ENCODE measurements at regions not wholly inside any gene's neighbourhood (a gene's known extent, or its start where the extent isn't known, plus 50 kb on each side); places are given as distances from the start of the nearest gene placed in this dataset.

- no peaks in the 10 kb centered on the region for H3K9me3 ChIP-seq
- DNase-seq: no peak
- in situ Hi-C loops (cut with MboI; ENCODE audit: low pct_ligation_motif_present in 1 of 4, low pct_unique_long_range_greater_than_20kb in 1 of 4, low sequenced_read_pairs in 3 of 4): no loop called here
- TF ChIP-seq CTCF (IDR thresholded peaks at IDR 0.05) (no peak), POLR2AphosphoS5 (IDR thresholded peaks at IDR 0.05) (no peak), EP300 (IDR thresholded peaks at IDR 0.05; ENCODE audit: low read depth) (no peak), POLR2A (IDR thresholded peaks at IDR 0.05) (no peak)
- H3K4me1 ChIP-seq: peaks cover 0 to 5% (median 0%) of the 10 kb centered on the region in 4 donors
- H3K36me3 ChIP-seq: no peaks in the 10 kb centered on the region
- WGBS, 2 donors (ENCODE audit: low coverage in 1 of 2): 55 to 89% methylated on average over 1 of the region's 1 CpG
- no peak overlapping the region for H3K27ac ChIP-seq
- no peak overlapping the region for H3K4me3 ChIP-seq
- intact Hi-C loops (cut with DNase I; ENCODE audit: low total_unique reads): no loop called here
- no peaks in the 10 kb centered on the region for H3K27me3 ChIP-seq
Measured at GRCh38 chr18:44562986-44563385, 117.7 kb upstream of the SETBP1 start.

GRCh38 chr18:44564922-44565321 is 115.8 kb upstream of the SETBP1 start:
- H3K36me3 ChIP-seq: no peaks in the 10 kb centered on the region
- no peak overlapping the region for H3K4me3 ChIP-seq
- DNase-seq: no peak
- TF ChIP-seq EP300 (IDR thresholded peaks at IDR 0.05; ENCODE audit: low read depth) (no peak), POLR2A (IDR thresholded peaks at IDR 0.05) (no peak)
- intact Hi-C loops (cut with DNase I; ENCODE audit: low total_unique reads) (no loop called here), in situ Hi-C loops (cut with MboI; ENCODE audit: low pct_ligation_motif_present in 1 of 4, low pct_unique_long_range_greater_than_20kb in 1 of 4, low sequenced_read_pairs in 3 of 4) (no loop called here)
- H3K27ac ChIP-seq: no peak overlapping the region
- H3K4me1 ChIP-seq: peaks cover 0 to 5% (median 0%) of the 10 kb centered on the region in 4 donors
- no peaks in the 10 kb centered on the region for H3K9me3 ChIP-seq
- no peaks in the 10 kb centered on the region for H3K27me3 ChIP-seq

GRCh38 chr18:44568342-44568741 is 112.3 kb upstream of the SETBP1 start:
- intact Hi-C loops (cut with DNase I; ENCODE audit: low total_unique reads): no loop called here
- Histone ChIP-seq H3K27ac (no peak overlapping the region), H3K4me3 (no peak overlapping the region), H3K4me1 (peaks cover 0 to 5% (median 0%) of the 10 kb centered on the region in 4 donors), H3K9me3 (no peaks in the 10 kb centered on the region), H3K27me3 (no peaks in the 10 kb centered on the region), H3K36me3 (no peaks in the 10 kb centered on the region)
- in situ Hi-C loops (cut with MboI; ENCODE audit: low pct_ligation_motif_present in 1 of 4, low pct_unique_long_range_greater_than_20kb in 1 of 4, low sequenced_read_pairs in 3 of 4): no loop called here
- TF ChIP-seq POLR2A (IDR thresholded peaks at IDR 0.05) (no peak), CTCF (IDR thresholded peaks at IDR 0.05) (no peak), POLR2AphosphoS5 (IDR thresholded peaks at IDR 0.05) (no peak), EP300 (IDR thresholded peaks at IDR 0.05; ENCODE audit: low read depth) (no peak)
- DNase-seq: no peak
- WGBS, 2 donors (ENCODE audit: low coverage in 1 of 2): 90 to 93% methylated on average over 2 of the region's 2 CpGs

GRCh38 chr18:44568986-44569385 is 111.7 kb upstream of the SETBP1 start:
- in situ Hi-C loops (cut with MboI; ENCODE audit: low pct_ligation_motif_present in 1 of 4, low pct_unique_long_range_greater_than_20kb in 1 of 4, low sequenced_read_pairs in 3 of 4) (no loop called here), intact Hi-C loops (cut with DNase I; ENCODE audit: low total_unique reads) (no loop called here)
- no peak for DNase-seq
- H3K27me3 ChIP-seq: no peaks in the 10 kb centered on the region
- no peaks in the 10 kb centered on the region for H3K9me3 ChIP-seq
- no peak overlapping the region for H3K4me3 ChIP-seq
- TF ChIP-seq POLR2A (IDR thresholded peaks at IDR 0.05) (no peak), POLR2AphosphoS5 (IDR thresholded peaks at IDR 0.05) (no peak), CTCF (IDR thresholded peaks at IDR 0.05) (no peak)
- H3K27ac ChIP-seq: no peak overlapping the region
- 75 to 100% methylated on average over 1 of the region's 1 CpG for WGBS, 2 donors (ENCODE audit: low coverage in 1 of 2)
- no peaks in the 10 kb centered on the region for H3K36me3 ChIP-seq
- H3K4me1 ChIP-seq: peaks cover 0 to 5% (median 0%) of the 10 kb centered on the region in 4 donors

- in situ Hi-C loops (cut with MboI; ENCODE audit: low pct_ligation_motif_present in 1 of 4, low pct_unique_long_range_greater_than_20kb in 1 of 4, low sequenced_read_pairs in 3 of 4): no loop called here
- no peak overlapping the region for H3K4me3 ChIP-seq
- peaks cover 0 to 5% (median 0%) of the 10 kb centered on the region in 4 donors for H3K4me1 ChIP-seq
- no peak for TF ChIP-seq POLR2AphosphoS5 (IDR thresholded peaks at IDR 0.05)
- no peak for TF ChIP-seq POLR2A (IDR thresholded peaks at IDR 0.05)
- no peak for TF ChIP-seq CTCF (IDR thresholded peaks at IDR 0.05)
- TF ChIP-seq EP300 (IDR thresholded peaks at IDR 0.05; ENCODE audit: low read depth): no peak
- H3K9me3 ChIP-seq: no peaks in the 10 kb centered on the region
- WGBS, 2 donors (ENCODE audit: low coverage in 1 of 2): 93 to 100% methylated on average over 1 of the region's 1 CpG
- DNase-seq: no peak
- no peaks in the 10 kb centered on the region for H3K27me3 ChIP-seq
- H3K36me3 ChIP-seq: no peaks in the 10 kb centered on the region
- H3K27ac ChIP-seq: no peak overlapping the region
- intact Hi-C loops (cut with DNase I; ENCODE audit: low total_unique reads): no loop called here
Measured at GRCh38 chr18:44569391-44570055, 111.2 kb upstream of the SETBP1 start.

Data from transverse colon (tissue), 4 donors.